ENCODE measurements at regions not wholly inside any gene's neighbourhood (a gene's known extent, or its start where the extent isn't known, plus 50 kb on each side); places are given as distances from the start of the nearest gene placed in this dataset.

DNA sequence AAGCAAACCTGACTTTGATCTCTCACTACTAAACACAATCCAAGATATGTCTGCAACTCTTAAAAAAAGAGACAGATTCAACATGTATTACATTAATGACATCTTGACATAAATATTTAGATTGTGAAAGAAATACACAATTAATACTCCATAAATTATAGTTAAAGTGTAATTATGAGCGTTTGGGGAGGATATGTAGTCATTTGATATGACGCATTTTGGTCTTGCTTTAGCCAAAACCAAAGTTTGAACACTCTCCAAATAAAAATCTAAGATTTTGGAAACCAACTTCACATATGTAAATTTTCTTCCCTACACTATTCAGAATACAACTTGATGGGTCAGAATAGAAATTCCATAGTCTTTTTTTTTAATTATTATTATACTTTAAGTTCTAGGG lies 1257.6 kb downstream of the SLC16A7 start:
- H3K4me1 ChIP-seq (ENCODE audit: insufficient read depth): no peaks in the 10 kb centered on the region
- H3K79me2 ChIP-seq: no peaks in the 10 kb centered on the region
- no peak overlapping the region for H3K27ac ChIP-seq
- no peaks in the 10 kb centered on the region for H3K27me3 ChIP-seq
- no peaks in the 10 kb centered on the region for H3K36me3 ChIP-seq (replicated peaks; ENCODE audit: insufficient read depth, low read depth)
- DNase-seq (ENCODE audit: low spot score): no peak
- H3K9me2 ChIP-seq (replicated peaks; ENCODE audit: insufficient read depth): no peaks in the 10 kb centered on the region
- H3K4me3 ChIP-seq: no peak overlapping the region
- 71% methylated on average over 2 of the region's 2 CpGs for WGBS (ENCODE audit: low lambda C conversion rate, missing lambda C conversion rate)
- no peak overlapping the region for H3K4me2 ChIP-seq
- H2AFZ ChIP-seq: no peak overlapping the region
- H3K9me3 ChIP-seq (ENCODE audit: low read depth): no peaks in the 10 kb centered on the region
- no peaks in the 10 kb centered on the region for H4K20me1 ChIP-seq (ENCODE audit: insufficient read depth, poor library complexity, severe bottlenecking)
- TF ChIP-seq, protein P1, sequence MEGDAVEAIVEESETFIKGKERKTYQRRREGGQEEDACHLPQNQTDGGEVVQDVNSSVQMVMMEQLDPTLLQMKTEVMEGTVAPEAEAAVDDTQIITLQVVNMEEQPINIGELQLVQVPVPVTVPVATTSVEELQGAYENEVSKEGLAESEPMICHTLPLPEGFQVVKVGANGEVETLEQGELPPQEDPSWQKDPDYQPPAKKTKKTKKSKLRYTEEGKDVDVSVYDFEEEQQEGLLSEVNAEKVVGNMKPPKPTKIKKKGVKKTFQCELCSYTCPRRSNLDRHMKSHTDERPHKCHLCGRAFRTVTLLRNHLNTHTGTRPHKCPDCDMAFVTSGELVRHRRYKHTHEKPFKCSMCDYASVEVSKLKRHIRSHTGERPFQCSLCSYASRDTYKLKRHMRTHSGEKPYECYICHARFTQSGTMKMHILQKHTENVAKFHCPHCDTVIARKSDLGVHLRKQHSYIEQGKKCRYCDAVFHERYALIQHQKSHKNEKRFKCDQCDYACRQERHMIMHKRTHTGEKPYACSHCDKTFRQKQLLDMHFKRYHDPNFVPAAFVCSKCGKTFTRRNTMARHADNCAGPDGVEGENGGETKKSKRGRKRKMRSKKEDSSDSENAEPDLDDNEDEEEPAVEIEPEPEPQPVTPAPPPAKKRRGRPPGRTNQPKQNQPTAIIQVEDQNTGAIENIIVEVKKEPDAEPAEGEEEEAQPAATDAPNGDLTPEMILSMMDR (IDR thresholded peaks at IDR 0.05; ENCODE audit: poor library complexity): no peak
- no peak for TF ChIP-seq EZH2 (IDR thresholded peaks at IDR 0.05; ENCODE audit: borderline replicate concordance)
- no peak for TF ChIP-seq EZH2phosphoT487 (IDR thresholded peaks at IDR 0.05; ENCODE audit: low read depth, severe bottlenecking, unreplicated experiment)

DNA sequence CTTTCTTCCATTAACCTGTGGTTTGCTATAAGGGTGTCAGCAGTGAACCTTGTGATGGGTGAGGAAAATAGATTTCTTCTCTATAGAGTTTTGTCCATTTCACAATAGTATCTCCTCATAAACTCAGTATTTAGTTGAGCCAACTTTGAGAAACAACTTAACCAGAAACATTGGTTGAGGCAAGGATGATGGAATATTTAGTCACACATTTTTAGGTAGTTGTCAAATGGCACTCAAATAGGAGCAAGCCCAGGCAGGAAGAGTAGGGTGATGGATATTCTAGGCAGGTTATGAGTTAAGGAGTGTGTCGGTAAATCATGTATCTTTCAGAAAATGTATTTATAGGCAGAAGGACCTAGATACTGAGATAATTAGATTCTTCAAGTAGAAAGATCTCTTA lies 1267.6 kb downstream of the SLC16A7 start:
- Histone ChIP-seq H3K9me2 (replicated peaks; ENCODE audit: insufficient read depth) (no peaks in the 10 kb centered on the region), H3K4me3 (no peak overlapping the region), H2AFZ (no peak overlapping the region), H4K20me1 (ENCODE audit: insufficient read depth, poor library complexity, severe bottlenecking) (no peaks in the 10 kb centered on the region), H3K79me2 (no peaks in the 10 kb centered on the region), H3K27ac (no peak overlapping the region), H3K4me1 (ENCODE audit: insufficient read depth) (no peaks in the 10 kb centered on the region), H3K9me3 (ENCODE audit: low read depth) (no peaks in the 10 kb centered on the region), H3K36me3 (replicated peaks; ENCODE audit: insufficient read depth, low read depth) (no peaks in the 10 kb centered on the region), H3K4me2 (no peak overlapping the region), H3K27me3 (no peaks in the 10 kb centered on the region)
- TF ChIP-seq, protein P1 (IDR thresholded peaks at IDR 0.05; ENCODE audit: poor library complexity): no peak
- TF ChIP-seq EZH2phosphoT487 (IDR thresholded peaks at IDR 0.05; ENCODE audit: low read depth, severe bottlenecking, unreplicated experiment) (no peak), EZH2 (IDR thresholded peaks at IDR 0.05; ENCODE audit: borderline replicate concordance) (no peak)
- 94% methylated on average over 1 of the region's 1 CpG for WGBS (ENCODE audit: low lambda C conversion rate, missing lambda C conversion rate)
- no peak for DNase-seq (ENCODE audit: low spot score)

- WGBS (ENCODE audit: low lambda C conversion rate, missing lambda C conversion rate): 78% methylated on average over 7 of the region's 7 CpGs
- H4K20me1 ChIP-seq (ENCODE audit: insufficient read depth, poor library complexity, severe bottlenecking): no peaks in the 10 kb centered on the region
Observed at GRCh38 chr12:60872219-60872618, 1276.4 kb downstream of the SLC16A7 start.

More at GRCh38 chr12:60872219-60872618, 1276.4 kb downstream of the SLC16A7 start:
- Histone ChIP-seq H3K79me2 (no peaks in the 10 kb centered on the region), H3K4me1 (ENCODE audit: insufficient read depth) (no peaks in the 10 kb centered on the region), H3K9me3 (ENCODE audit: low read depth) (no peaks in the 10 kb centered on the region), H3K27ac (no peak overlapping the region), H3K4me2 (no peak overlapping the region), H3K36me3 (replicated peaks; ENCODE audit: insufficient read depth, low read depth) (no peaks in the 10 kb centered on the region), H3K9me2 (replicated peaks; ENCODE audit: insufficient read depth) (no peaks in the 10 kb centered on the region), H3K27me3 (no peaks in the 10 kb centered on the region), H2AFZ (no peak overlapping the region), H3K4me3 (no peak overlapping the region)
- TF ChIP-seq EZH2phosphoT487 (IDR thresholded peaks at IDR 0.05; ENCODE audit: low read depth, severe bottlenecking, unreplicated experiment): no peak
- TF ChIP-seq, protein P1 (IDR thresholded peaks at IDR 0.05; ENCODE audit: poor library complexity): no peak
- no peak for TF ChIP-seq EZH2 (IDR thresholded peaks at IDR 0.05; ENCODE audit: borderline replicate concordance)
- no peak for DNase-seq (ENCODE audit: low spot score)

Measured in hepatocyte (in vitro differentiated cells).